ENCODE measurements at regions not wholly inside any gene's neighbourhood (a gene's known extent, or its start where the extent isn't known, plus 50 kb on each side); places are given as distances from the start of the nearest gene placed in this dataset.

- H3K27me3 ChIP-seq (ENCODE audit: control insufficient read depth in 1 of 2, insufficient read depth in 2 of 2, low read length in 2 of 2) = no peaks in the 10 kb centered on the region
- no peak overlapping the region for H3K4me3 ChIP-seq (ENCODE audit: low read depth in 1 of 2, low read length in 2 of 2)
- no peak overlapping the region for H3K9ac ChIP-seq (ENCODE audit: low read depth in 1 of 2, low read length in 2 of 2)
- H3K9me3 ChIP-seq (ENCODE audit: control insufficient read depth in 1 of 2, low read length in 2 of 2) = no peaks in the 10 kb centered on the region
- no peaks in the 10 kb centered on the region for H3K4me1 ChIP-seq (ENCODE audit: control insufficient read depth in 1 of 2, insufficient read depth in 2 of 2, low read length in 2 of 2)
- no peak overlapping the region for H3K27ac ChIP-seq (ENCODE audit: low read depth, low read length)
- H3K36me3 ChIP-seq (ENCODE audit: control insufficient read depth in 1 of 2, insufficient read depth in 2 of 2, low read length in 2 of 2) = no peaks in the 10 kb centered on the region
Observed at GRCh38 chr14:80350707-80351106, 139.4 kb upstream of the DIO2 start.

- no peak overlapping the region for H3K4me3 ChIP-seq (ENCODE audit: low read depth in 1 of 2, low read length in 2 of 2)
- H3K27me3 ChIP-seq (ENCODE audit: control insufficient read depth in 1 of 2, insufficient read depth in 2 of 2, low read length in 2 of 2) = no peaks in the 10 kb centered on the region
- H3K27ac ChIP-seq (ENCODE audit: low read depth, low read length) = no peak overlapping the region
- no peaks in the 10 kb centered on the region for H3K36me3 ChIP-seq (ENCODE audit: control insufficient read depth in 1 of 2, insufficient read depth in 2 of 2, low read length in 2 of 2)
- H3K9ac ChIP-seq (ENCODE audit: low read depth in 1 of 2, low read length in 2 of 2) = no peak overlapping the region
- H3K4me1 ChIP-seq (ENCODE audit: control insufficient read depth in 1 of 2, insufficient read depth in 2 of 2, low read length in 2 of 2) = no peaks in the 10 kb centered on the region
- no peaks in the 10 kb centered on the region for H3K9me3 ChIP-seq (ENCODE audit: control insufficient read depth in 1 of 2, low read length in 2 of 2)
Observed at GRCh38 chr14:80346395-80346794, 135.1 kb upstream of the DIO2 start.

DNA sequence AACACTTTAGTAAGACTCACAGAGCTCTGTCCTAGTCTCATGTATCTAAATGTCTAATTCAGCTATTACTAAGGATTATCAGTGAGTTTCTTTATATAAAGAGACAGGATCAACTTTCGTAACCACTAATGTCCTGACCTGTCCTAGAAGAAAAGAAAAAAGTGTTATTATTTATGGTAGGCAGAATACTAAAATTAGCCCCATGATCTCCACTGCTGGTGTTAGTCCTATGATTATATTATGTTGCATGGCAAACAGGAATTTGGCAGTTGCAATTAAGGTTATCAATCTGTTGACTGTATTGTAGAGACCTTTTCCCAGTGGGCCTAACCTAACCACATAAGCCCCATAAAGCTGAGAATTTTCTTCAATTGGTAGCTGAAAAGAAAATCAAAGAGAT, 132.9 kb upstream of the DIO2 start:
- Histone ChIP-seq H3K36me3 (ENCODE audit: control insufficient read depth in 1 of 2, insufficient read depth in 2 of 2, low read length in 2 of 2) (no peaks in the 10 kb centered on the region), H3K9ac (ENCODE audit: low read depth in 1 of 2, low read length in 2 of 2) (no peak overlapping the region), H3K9me3 (ENCODE audit: control insufficient read depth in 1 of 2, low read length in 2 of 2) (no peaks in the 10 kb centered on the region), H3K4me1 (ENCODE audit: control insufficient read depth in 1 of 2, insufficient read depth in 2 of 2, low read length in 2 of 2) (no peaks in the 10 kb centered on the region), H3K4me3 (ENCODE audit: low read depth in 1 of 2, low read length in 2 of 2) (no peak overlapping the region), H3K27me3 (ENCODE audit: control insufficient read depth in 1 of 2, insufficient read depth in 2 of 2, low read length in 2 of 2) (no peaks in the 10 kb centered on the region), H3K27ac (ENCODE audit: low read depth, low read length) (no peak overlapping the region)

GRCh38 chr14:80336608-80337106, 125.4 kb upstream of the DIO2 start:
- no peak overlapping the region for H3K4me3 ChIP-seq (ENCODE audit: low read depth in 1 of 2, low read length in 2 of 2)
- H3K27ac ChIP-seq (ENCODE audit: low read depth, low read length) = no peak overlapping the region
- H3K9me3 ChIP-seq (ENCODE audit: control insufficient read depth in 1 of 2, low read length in 2 of 2) = no peaks in the 10 kb centered on the region
- no peak overlapping the region for H3K9ac ChIP-seq (ENCODE audit: low read depth in 1 of 2, low read length in 2 of 2)
- no peaks in the 10 kb centered on the region for H3K36me3 ChIP-seq (ENCODE audit: control insufficient read depth in 1 of 2, insufficient read depth in 2 of 2, low read length in 2 of 2)
- no peaks in the 10 kb centered on the region for H3K27me3 ChIP-seq (ENCODE audit: control insufficient read depth in 1 of 2, insufficient read depth in 2 of 2, low read length in 2 of 2)
- H3K4me1 ChIP-seq (ENCODE audit: control insufficient read depth in 1 of 2, insufficient read depth in 2 of 2, low read length in 2 of 2) = no peaks in the 10 kb centered on the region

- no peak overlapping the region for H3K27ac ChIP-seq (ENCODE audit: low read depth, low read length)
- H3K9me3 ChIP-seq (ENCODE audit: control insufficient read depth in 1 of 2, low read length in 2 of 2) = no peaks in the 10 kb centered on the region
- H3K4me3 ChIP-seq (ENCODE audit: low read depth in 1 of 2, low read length in 2 of 2) = no peak overlapping the region
- no peaks in the 10 kb centered on the region for H3K27me3 ChIP-seq (ENCODE audit: control insufficient read depth in 1 of 2, insufficient read depth in 2 of 2, low read length in 2 of 2)
- H3K9ac ChIP-seq (ENCODE audit: low read depth in 1 of 2, low read length in 2 of 2) = no peak overlapping the region
- no peaks in the 10 kb centered on the region for H3K36me3 ChIP-seq (ENCODE audit: control insufficient read depth in 1 of 2, insufficient read depth in 2 of 2, low read length in 2 of 2)
- H3K4me1 ChIP-seq (ENCODE audit: control insufficient read depth in 1 of 2, insufficient read depth in 2 of 2, low read length in 2 of 2) = no peaks in the 10 kb centered on the region
Observed at GRCh38 chr14:80325688-80326087, 114.4 kb upstream of the DIO2 start.

DNA sequence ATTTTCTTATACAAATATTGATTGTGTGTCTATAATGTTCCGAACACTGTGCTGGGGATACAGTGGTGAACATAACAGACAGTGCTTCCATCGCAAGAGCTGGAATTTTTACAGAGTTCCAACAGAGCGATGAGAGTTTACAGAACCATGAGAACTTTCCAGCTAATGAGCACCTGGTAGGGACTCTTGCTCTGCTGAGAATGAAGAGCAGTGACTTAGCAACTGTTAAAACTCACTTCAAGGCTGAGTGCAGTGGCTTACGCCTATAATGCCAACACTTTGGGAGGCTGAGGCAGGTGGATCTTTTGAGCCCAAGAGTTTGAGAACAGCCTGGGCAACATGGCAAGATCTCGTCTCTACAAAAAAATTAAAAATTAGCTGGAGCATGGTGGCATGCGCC, 113.8 kb upstream of the DIO2 start:
- H3K36me3 ChIP-seq (ENCODE audit: control insufficient read depth in 1 of 2, insufficient read depth in 2 of 2, low read length in 2 of 2) = no peaks in the 10 kb centered on the region
- H3K27ac ChIP-seq (ENCODE audit: low read depth, low read length) = no peak overlapping the region
- no peaks in the 10 kb centered on the region for H3K4me1 ChIP-seq (ENCODE audit: control insufficient read depth in 1 of 2, insufficient read depth in 2 of 2, low read length in 2 of 2)
- no peak overlapping the region for H3K9ac ChIP-seq (ENCODE audit: low read depth in 1 of 2, low read length in 2 of 2)
- no peaks in the 10 kb centered on the region for H3K9me3 ChIP-seq (ENCODE audit: control insufficient read depth in 1 of 2, low read length in 2 of 2)
- H3K4me3 ChIP-seq (ENCODE audit: low read depth in 1 of 2, low read length in 2 of 2) = no peak overlapping the region
- no peaks in the 10 kb centered on the region for H3K27me3 ChIP-seq (ENCODE audit: control insufficient read depth in 1 of 2, insufficient read depth in 2 of 2, low read length in 2 of 2)

GRCh38 chr14:80324649-80325048, 113.3 kb upstream of the DIO2 start:
- H3K4me3 ChIP-seq (ENCODE audit: low read depth in 1 of 2, low read length in 2 of 2) = no peak overlapping the region
- H3K27me3 ChIP-seq (ENCODE audit: control insufficient read depth in 1 of 2, insufficient read depth in 2 of 2, low read length in 2 of 2) = no peaks in the 10 kb centered on the region
- no peak overlapping the region for H3K9ac ChIP-seq (ENCODE audit: low read depth in 1 of 2, low read length in 2 of 2)
- no peaks in the 10 kb centered on the region for H3K36me3 ChIP-seq (ENCODE audit: control insufficient read depth in 1 of 2, insufficient read depth in 2 of 2, low read length in 2 of 2)
- no peaks in the 10 kb centered on the region for H3K4me1 ChIP-seq (ENCODE audit: control insufficient read depth in 1 of 2, insufficient read depth in 2 of 2, low read length in 2 of 2)
- no peaks in the 10 kb centered on the region for H3K9me3 ChIP-seq (ENCODE audit: control insufficient read depth in 1 of 2, low read length in 2 of 2)
- H3K27ac ChIP-seq (ENCODE audit: low read depth, low read length) = no peak overlapping the region

DNA sequence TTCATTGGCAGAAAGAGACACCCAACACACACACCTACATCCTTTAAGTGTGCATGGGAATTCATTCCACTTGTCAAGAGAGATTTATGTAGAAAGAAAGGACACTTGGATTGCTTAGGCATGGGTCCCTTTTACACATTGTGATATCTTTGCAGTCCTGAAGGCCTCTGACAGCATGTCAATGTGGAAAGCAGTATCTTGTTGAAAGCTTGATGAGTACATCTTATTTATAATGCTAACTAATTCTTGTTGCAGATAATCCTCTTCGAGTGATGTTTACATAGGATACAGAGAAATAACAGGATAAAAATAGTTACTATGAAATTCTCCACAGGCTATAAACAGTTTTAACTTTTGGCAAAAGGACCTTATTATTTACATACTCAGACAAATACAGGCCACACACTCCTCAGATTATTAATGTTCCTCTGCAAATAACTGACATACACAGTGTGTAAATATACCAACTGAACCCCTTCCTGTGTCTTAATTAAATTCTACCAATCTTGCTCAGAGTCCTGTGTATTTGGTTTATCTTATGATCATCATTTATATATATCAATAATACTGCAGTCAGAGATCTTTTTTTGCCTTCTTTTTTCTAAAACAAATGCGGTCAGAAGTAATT, 111.8 kb upstream of the DIO2 start:
- no peaks in the 10 kb centered on the region for H3K36me3 ChIP-seq (ENCODE audit: control insufficient read depth in 1 of 2, insufficient read depth in 2 of 2, low read length in 2 of 2)
- no peaks in the 10 kb centered on the region for H3K4me1 ChIP-seq (ENCODE audit: control insufficient read depth in 1 of 2, insufficient read depth in 2 of 2, low read length in 2 of 2)
- no peak overlapping the region for H3K9ac ChIP-seq (ENCODE audit: low read depth in 1 of 2, low read length in 2 of 2)
- no peaks in the 10 kb centered on the region for H3K9me3 ChIP-seq (ENCODE audit: control insufficient read depth in 1 of 2, low read length in 2 of 2)
- no peaks in the 10 kb centered on the region for H3K27me3 ChIP-seq (ENCODE audit: control insufficient read depth in 1 of 2, insufficient read depth in 2 of 2, low read length in 2 of 2)
- H3K27ac ChIP-seq (ENCODE audit: low read depth, low read length) = peak overlapping the region; percentile 3
- no peak overlapping the region for H3K4me3 ChIP-seq (ENCODE audit: low read depth in 1 of 2, low read length in 2 of 2)

- Histone ChIP-seq H3K9ac (ENCODE audit: low read depth in 1 of 2, low read length in 2 of 2) (no peak overlapping the region), H3K4me3 (ENCODE audit: low read depth in 1 of 2, low read length in 2 of 2) (no peak overlapping the region), H3K9me3 (ENCODE audit: control insufficient read depth in 1 of 2, low read length in 2 of 2) (no peaks in the 10 kb centered on the region), H3K27ac (ENCODE audit: low read depth, low read length) (no peak overlapping the region), H3K4me1 (ENCODE audit: control insufficient read depth in 1 of 2, insufficient read depth in 2 of 2, low read length in 2 of 2) (no peaks in the 10 kb centered on the region), H3K27me3 (ENCODE audit: control insufficient read depth in 1 of 2, insufficient read depth in 2 of 2, low read length in 2 of 2) (no peaks in the 10 kb centered on the region), H3K36me3 (ENCODE audit: control insufficient read depth in 1 of 2, insufficient read depth in 2 of 2, low read length in 2 of 2) (no peaks in the 10 kb centered on the region)
Observed at GRCh38 chr14:80316441-80316840, 105.1 kb upstream of the DIO2 start.

DNA sequence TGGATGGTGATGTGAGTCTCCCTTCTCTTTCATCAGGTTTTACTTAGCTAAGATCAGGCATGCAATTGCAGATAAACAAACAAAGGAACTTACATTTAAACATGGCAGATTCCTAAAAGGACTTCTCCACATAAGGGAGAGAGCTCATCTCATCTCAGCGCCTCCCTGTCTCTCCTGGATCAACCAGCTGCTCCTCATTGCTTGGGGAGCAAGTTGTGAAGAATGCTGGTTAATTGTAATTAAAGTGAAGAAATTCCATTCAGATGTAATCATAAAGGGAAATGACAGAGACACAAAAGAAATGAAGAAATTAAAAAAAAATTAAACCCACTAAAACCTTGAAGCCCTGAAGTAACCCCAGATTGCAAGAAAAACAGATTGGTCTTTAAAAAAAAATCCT, 104.4 kb upstream of the DIO2 start:
- Histone ChIP-seq H3K36me3 (ENCODE audit: control insufficient read depth in 1 of 2, insufficient read depth in 2 of 2, low read length in 2 of 2) (no peaks in the 10 kb centered on the region), H3K27me3 (ENCODE audit: control insufficient read depth in 1 of 2, insufficient read depth in 2 of 2, low read length in 2 of 2) (no peaks in the 10 kb centered on the region), H3K27ac (ENCODE audit: low read depth, low read length) (no peak overlapping the region), H3K9ac (ENCODE audit: low read depth in 1 of 2, low read length in 2 of 2) (no peak overlapping the region), H3K4me1 (ENCODE audit: control insufficient read depth in 1 of 2, insufficient read depth in 2 of 2, low read length in 2 of 2) (no peaks in the 10 kb centered on the region), H3K9me3 (ENCODE audit: control insufficient read depth in 1 of 2, low read length in 2 of 2) (no peaks in the 10 kb centered on the region), H3K4me3 (ENCODE audit: low read depth in 1 of 2, low read length in 2 of 2) (no peak overlapping the region)

DNA sequence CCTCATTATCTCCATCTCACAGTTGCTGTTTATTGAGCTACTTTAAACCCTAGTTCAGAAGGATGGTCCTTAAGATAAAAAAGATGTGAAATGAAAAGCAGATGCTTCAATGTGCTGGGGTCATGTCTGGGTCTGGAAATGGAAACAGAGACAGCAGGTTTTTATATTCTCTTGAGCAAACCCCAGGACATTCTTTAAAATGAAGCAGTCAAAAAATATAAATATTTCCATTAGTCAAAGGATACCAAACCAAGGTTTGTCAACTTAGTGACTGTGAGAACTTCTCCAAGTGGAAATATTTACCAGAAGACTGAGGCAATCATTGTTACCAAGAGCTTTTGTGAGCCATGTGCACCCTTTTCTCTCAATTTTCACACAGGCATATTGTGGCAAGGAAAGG, 102.5 kb upstream of the DIO2 start:
- H3K9ac ChIP-seq (ENCODE audit: low read depth in 1 of 2, low read length in 2 of 2) = no peak overlapping the region
- H3K4me1 ChIP-seq (ENCODE audit: control insufficient read depth in 1 of 2, insufficient read depth in 2 of 2, low read length in 2 of 2) = no peaks in the 10 kb centered on the region
- no peaks in the 10 kb centered on the region for H3K27me3 ChIP-seq (ENCODE audit: control insufficient read depth in 1 of 2, insufficient read depth in 2 of 2, low read length in 2 of 2)
- H3K27ac ChIP-seq (ENCODE audit: low read depth, low read length) = no peak overlapping the region
- no peak overlapping the region for H3K4me3 ChIP-seq (ENCODE audit: low read depth in 1 of 2, low read length in 2 of 2)
- H3K9me3 ChIP-seq (ENCODE audit: control insufficient read depth in 1 of 2, low read length in 2 of 2) = no peaks in the 10 kb centered on the region
- H3K36me3 ChIP-seq (ENCODE audit: control insufficient read depth in 1 of 2, insufficient read depth in 2 of 2, low read length in 2 of 2) = no peaks in the 10 kb centered on the region
